ENCODE measurements at regions not wholly inside any gene's neighbourhood (a gene's known extent, or its start where the extent isn't known, plus 50 kb on each side); places are given as distances from the start of the nearest gene placed in this dataset.

DNA sequence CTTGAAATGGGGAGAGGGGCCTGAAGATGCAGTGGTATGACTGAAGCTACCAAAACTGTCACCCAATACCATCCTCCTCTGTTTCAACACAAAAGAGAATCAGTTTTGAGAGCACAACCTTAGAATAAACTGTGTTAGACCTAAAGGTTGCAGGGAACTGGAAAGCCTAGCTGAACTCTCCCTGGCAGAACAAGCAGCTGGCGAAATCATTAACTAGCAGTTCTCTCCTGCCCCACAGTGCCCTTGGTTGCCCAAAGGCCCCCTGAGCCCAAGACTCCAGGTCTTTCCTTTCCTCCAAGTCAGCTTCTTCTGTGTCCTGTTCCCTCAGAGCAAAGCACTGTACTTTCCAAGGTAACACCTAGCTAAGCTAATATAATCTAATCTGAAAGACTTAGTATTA is 135.4 kb upstream of the SLC30A5 start:
- DNase-seq: no peak

GRCh38 chr5:68960456-68960855 is 133.4 kb upstream of the SLC30A5 start:
- no peak for DNase-seq

DNA sequence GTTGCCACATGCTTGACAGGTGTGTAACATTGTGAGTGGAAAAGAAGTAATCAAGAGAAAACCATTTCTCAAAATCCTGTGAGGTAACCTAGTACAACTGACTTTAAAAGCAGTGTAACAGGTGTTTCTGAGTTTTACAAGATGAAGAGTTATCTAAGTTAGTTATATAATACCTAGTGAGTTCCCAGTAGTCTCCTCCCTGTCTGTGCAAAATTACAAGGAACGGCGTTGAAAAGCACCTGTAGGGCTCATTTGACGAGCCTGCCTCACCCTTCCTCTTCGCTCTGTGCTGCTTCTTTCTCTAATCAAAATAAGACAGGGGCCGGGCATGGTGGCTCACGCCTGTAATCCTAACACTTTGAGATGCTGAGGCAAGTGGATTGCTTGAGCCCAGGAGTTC is 132.9 kb upstream of the SLC30A5 start:
- DNase-seq: no peak

- DNase-seq: no peak
These were observed 132.1 kb upstream of the SLC30A5 start for GRCh38 chr5:68961762-68962161.

GRCh38 chr5:68962757-68963484 is 130.9 kb upstream of the SLC30A5 start:
- peak; percentile 44 to 55 for DNase-seq

- no peak for DNase-seq
These were observed 129.1 kb upstream of the SLC30A5 start for GRCh38 chr5:68964679-68965078.

- DNase-seq: no peak
These were observed 127.9 kb upstream of the SLC30A5 start for GRCh38 chr5:68965926-68966325.

DNA sequence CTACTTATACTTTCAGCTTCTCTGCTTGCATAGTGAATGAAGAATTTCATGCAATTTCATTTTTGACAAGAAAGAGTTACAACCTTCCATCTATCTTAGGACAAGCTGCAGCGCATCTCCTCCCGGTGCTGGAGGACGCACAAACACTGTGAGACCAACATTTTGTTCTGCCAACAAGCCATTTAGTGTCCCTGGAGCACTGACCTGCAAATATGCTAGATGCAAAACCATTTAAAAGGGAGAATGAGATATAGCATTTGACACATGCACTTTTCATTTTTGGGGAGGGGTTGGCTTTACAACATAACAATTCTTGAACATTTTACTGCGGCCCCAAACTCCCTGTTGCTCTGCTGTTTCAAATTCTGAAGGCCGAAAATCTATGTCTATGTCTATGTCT is 127.2 kb upstream of the SLC30A5 start:
- no peak for DNase-seq

- DNase-seq: no peak
These were observed 125.4 kb upstream of the SLC30A5 start for GRCh38 chr5:68968429-68968828.

- no peak for DNase-seq
These were observed 123.2 kb upstream of the SLC30A5 start for GRCh38 chr5:68970617-68971016.

GRCh38 chr5:68973696-68974095 is 120.1 kb upstream of the SLC30A5 start:
- DNase-seq: no peak

DNA sequence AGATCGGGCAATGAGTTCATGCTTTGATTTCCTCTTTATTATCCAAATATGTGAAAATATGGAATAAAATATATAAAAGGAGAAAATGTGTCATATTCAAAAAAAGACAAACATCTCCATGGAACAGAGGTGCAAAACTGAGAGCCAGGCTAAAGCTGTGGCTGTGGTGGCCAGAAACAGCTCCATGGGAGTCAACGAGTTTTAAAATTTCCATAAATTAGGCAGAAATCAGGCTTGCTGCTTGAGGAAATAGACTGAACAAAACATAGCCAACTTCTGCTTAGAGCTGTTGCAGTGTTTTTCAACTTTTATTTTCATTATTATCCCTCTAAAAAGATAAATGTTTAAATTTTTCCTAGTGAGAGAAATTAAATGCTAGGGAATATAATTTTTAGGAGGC is 110.8 kb upstream of the SLC30A5 start:
- no peak for DNase-seq

GRCh38 chr5:68983959-68984358 is 109.9 kb upstream of the SLC30A5 start:
- no peak for DNase-seq

DNA sequence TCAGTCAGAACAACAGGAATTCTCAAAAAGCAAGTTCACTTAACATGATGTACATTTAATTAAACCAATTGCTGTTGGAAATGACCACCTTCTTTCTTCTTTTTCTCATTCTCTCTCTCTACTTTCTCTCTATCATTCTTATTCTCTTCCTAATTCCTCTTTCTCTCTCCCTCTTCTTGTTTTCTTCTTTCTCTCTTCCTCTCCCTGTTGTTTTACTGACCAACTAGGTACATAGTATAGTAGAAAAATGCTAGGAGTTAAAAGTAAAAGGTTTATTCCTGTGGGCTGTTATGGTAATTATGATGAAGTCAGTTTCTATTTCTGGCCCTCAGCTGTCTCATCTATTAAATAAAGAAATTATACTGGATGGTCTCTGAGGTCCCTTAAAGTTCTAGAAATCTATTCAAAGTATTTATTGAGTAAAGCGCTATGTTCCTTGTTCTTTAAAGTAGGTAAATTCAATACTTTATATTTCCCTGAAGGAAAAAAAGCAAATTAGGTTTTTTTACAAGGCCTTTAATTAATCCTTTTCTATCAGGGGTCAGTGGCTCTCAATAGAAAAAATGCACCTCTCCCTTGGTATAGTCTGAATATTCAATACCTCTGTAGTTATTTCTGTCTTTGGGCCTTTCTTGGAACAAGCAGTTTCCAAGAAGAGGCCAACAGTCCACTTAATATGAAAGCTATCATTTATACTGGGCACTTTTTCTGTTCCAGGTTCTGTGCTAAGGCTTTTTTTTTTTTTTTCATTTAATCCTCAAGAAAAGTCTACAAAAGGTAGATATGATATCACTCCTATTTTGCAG is 102.3 kb upstream of the SLC30A5 start:
- DNase-seq: no peak

DNA sequence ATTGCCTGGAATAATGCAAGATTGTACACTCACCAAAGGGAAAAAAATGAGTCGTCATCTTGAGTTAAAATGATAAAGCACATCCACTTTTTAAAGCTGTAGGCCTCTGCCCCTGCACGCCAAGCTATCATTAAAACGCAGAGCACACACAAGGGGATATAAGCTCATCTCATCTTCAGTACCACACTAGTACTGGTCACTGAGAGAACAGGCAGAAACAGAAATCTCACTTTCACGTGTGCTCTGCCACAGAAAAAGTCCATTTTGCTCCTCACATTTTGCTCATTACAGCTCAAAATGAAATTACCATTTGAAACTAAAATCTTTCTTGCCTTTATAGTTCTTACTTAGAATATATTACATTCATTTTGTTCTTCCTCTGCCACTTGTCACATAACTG is 99.2 kb upstream of the SLC30A5 start:
- DNase-seq: no peak

DNA sequence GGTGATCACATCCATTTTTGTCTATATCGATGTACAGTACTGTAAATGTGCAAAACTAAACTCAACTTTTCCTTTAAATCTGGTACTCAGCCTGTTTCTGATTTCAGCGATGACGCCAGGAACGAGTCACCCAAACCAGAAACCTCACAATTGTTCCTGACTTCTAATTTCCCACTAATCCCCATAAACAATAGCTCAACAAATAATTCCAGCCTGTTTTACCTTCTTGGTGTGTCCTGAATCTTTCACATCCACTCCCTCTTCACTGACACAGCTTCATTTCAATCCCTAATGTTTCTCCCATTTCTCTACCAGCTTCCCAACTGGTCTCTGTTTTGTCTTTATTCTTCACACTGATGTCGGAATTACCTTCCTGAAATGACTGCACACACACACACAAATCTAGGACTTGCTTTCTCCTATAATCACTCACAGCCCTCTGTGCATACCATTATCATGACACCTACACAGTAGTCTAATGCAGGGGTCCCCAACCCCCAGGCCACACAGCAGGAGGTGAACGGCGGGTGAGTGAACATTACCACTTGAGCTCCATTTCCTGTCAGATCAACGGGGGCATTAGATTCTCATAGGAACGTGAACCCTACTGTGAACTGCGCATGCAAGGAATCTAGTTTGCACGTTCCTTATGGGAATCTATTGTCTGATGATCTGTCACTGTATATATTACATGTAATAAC is 97.8 kb upstream of the SLC30A5 start:
- DNase-seq: no peak

DNA sequence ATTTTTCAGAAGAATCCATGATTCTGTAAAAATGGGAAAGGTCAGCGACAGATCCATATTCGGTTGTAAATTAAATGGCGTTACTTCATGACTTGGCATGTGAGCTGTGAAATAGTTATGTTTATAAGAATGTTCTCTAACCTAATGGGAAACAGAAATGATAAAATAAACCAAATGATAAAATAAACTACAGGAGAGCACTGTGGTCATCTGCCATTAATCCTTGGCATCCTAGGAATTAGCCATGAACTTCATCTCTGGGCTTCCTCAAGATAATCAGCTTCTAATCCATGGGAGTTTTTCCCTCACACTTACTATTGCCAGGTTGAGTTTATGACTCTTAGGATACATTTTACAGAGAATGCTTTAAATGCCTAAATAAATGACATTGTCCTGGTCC is 94.6 kb upstream of the SLC30A5 start:
- DNase-seq: no peak

- no peak for DNase-seq
These were observed 93.4 kb upstream of the SLC30A5 start for GRCh38 chr5:69000216-69000919.

DNA sequence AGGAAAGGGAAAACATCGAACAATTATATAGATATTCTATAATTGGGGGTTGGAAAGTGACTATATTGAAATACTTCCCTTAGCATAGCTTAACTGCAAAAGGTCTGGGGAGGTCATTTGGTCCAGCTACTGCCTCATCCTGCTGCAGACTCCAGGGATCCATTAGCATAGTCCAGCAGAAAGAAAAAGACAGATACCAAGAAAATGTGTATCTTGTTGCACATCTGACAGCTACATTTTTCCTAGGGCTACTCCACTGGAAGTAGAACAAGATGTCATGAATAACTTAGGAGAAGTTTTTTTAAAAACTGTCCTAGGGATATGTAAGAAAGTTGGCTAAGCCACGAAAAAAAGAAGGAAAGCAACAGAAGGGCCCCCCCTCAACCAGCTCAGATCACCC is 92.9 kb upstream of the SLC30A5 start:
- DNase-seq: no peak

DNA sequence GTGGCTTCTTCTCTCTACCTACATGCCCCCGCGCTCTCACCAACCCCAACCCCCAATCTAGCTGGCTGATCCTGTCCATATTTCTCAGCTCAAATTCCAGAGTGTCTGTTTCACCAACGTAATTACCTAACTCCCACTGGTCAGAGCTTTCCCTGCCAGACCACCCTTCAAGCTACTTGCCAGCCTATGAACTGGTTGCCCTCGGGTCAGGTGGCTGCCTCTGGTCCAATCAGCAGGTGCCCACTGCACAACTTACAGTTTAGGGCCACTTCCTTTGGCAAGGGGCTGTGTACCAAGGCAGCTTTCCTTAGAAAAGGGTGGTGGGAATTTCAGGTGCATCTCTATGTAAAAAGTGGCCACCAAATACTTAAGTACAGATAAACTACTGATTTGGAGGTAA is 92.2 kb upstream of the SLC30A5 start:
- no peak for DNase-seq

- DNase-seq: no peak
These were observed 89.7 kb upstream of the SLC30A5 start for GRCh38 chr5:69004127-69004526.

GRCh38 chr5:69004676-69005075 is 89.1 kb upstream of the SLC30A5 start:
- DNase-seq: no peak

DNA sequence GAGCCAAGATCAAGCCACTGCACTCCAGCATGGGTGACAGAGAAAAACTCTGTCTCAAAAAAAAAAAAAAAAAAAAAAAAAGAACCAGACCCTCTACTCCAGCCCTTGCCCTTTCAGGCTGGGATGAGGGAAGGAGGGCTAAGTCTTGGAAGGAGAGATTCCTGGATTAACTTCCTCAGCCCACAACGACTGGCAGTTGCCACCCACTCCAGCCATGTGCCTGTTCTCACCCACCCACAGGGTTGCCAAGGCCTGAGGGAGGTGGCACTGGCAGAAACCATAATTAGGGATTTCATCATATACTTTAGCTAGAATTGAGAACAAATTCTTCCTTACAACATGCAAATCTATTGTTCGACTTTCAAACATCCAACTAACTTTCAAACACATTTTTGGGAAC is 87.8 kb upstream of the SLC30A5 start:
- no peak for DNase-seq
